ENCODE measurements at regions not wholly inside any gene's neighbourhood (a gene's known extent, or its start where the extent isn't known, plus 50 kb on each side); places are given as distances from the start of the nearest gene placed in this dataset.
"Not testable (repeated sequence)": the region's sequence is repeated elsewhere in the genome, so short reads cannot be mapped to it uniquely, and the experiment has no call there.

GRCh38 chr6:140269591-140270165 lies 895.2 kb upstream of the CITED2 start:
- no peak for DNase-seq

- DNase-seq = no peak
Observed at GRCh38 chr6:140264431-140264830, 890.0 kb upstream of the CITED2 start.

GRCh38 chr6:140258302-140258701 lies 883.9 kb upstream of the CITED2 start:
- DNase-seq = not testable (repeated sequence)

GRCh38 chr6:140256248-140256647 lies 881.8 kb upstream of the CITED2 start:
- DNase-seq = no peak

- no peak for DNase-seq
Observed at GRCh38 chr6:140253096-140253495, 878.6 kb upstream of the CITED2 start.

GRCh38 chr6:140252099-140252498 lies 877.7 kb upstream of the CITED2 start:
- DNase-seq = no peak

GRCh38 chr6:140245296-140246040 lies 871.0 kb upstream of the CITED2 start:
- DNase-seq = no peak

GRCh38 chr6:140237251-140237650 lies 862.8 kb upstream of the CITED2 start:
- no peak for DNase-seq

- DNase-seq = no peak
Observed at GRCh38 chr6:140236732-140237131, 862.3 kb upstream of the CITED2 start.

GRCh38 chr6:140230282-140230681 lies 855.8 kb upstream of the CITED2 start:
- DNase-seq = no peak

GRCh38 chr6:140228491-140228890 lies 854.0 kb upstream of the CITED2 start:
- DNase-seq = no peak

- DNase-seq = no peak
Observed at GRCh38 chr6:140226637-140227036, 852.2 kb upstream of the CITED2 start.

- no peak for DNase-seq
Observed at GRCh38 chr6:140225701-140226436, 851.4 kb upstream of the CITED2 start.

GRCh38 chr6:140217283-140217682 lies 842.8 kb upstream of the CITED2 start:
- DNase-seq = no peak

GRCh38 chr6:140209775-140210174 lies 835.3 kb upstream of the CITED2 start:
- no peak for DNase-seq

- DNase-seq = no peak
Observed at GRCh38 chr6:140208286-140208685, 833.8 kb upstream of the CITED2 start.

GRCh38 chr6:140205795-140206593 lies 831.5 kb upstream of the CITED2 start:
- no peak for DNase-seq

GRCh38 chr6:140204154-140204553 lies 829.7 kb upstream of the CITED2 start:
- DNase-seq = no peak

GRCh38 chr6:140203661-140204147 lies 829.3 kb upstream of the CITED2 start:
- DNase-seq = no peak

GRCh38 chr6:140202964-140203515 lies 828.6 kb upstream of the CITED2 start:
- DNase-seq = no peak

- no peak for DNase-seq
Observed at GRCh38 chr6:140201787-140202458, 827.5 kb upstream of the CITED2 start.

- no peak for DNase-seq
Observed at GRCh38 chr6:140193269-140193668, 818.8 kb upstream of the CITED2 start.
